ENCODE measurements at regions not wholly inside any gene's neighbourhood (a gene's known extent, or its start where the extent isn't known, plus 50 kb on each side); places are given as distances from the start of the nearest gene placed in this dataset.

DNA sequence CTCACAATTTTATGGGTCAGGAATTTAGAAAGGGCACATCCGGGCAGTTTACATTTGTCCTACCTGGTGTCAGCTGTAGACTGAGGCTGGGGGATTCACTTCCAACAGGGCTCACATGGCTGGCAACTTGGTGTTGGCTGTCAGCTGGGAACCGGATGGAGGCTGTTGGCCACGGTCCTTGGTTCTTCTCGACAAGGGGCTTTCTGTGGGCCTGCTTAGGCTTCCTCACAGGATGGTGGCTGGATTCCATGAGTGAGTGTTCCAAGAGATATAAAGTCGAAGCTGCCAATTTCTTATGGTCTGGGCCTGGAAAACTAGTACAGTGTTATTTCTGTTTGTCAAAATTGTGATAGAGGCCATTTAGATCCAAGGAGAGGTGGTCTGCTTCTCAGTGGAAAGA lies 127.9 kb downstream of the PTCSC3 start:
- DNase-seq = no peak
- intact Hi-C loops (cut with DNase I, micrococcal nuclease) = no loop called here
- no peak for ATAC-seq

DNA sequence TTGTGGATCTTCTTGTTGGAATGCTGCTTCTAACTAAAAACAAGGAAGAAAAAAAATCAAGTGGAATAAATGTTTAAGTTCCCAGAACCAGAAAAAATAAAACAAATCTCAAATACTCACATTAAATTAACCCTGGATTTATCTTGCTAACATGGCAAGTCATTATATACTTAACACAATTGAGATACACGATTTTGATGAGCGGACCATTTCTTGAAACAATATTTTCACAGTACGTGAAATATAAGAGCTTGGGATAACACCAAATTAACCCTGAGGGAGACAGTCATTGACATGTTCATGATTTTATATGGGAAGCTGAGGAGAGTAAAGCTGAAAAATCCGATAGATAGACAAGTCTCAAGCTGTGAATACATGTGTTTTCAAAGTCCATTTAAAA lies 128.6 kb downstream of the PTCSC3 start:
- intact Hi-C loops (cut with DNase I, micrococcal nuclease) = no loop called here
- no peak for DNase-seq
- no peak for ATAC-seq

DNA sequence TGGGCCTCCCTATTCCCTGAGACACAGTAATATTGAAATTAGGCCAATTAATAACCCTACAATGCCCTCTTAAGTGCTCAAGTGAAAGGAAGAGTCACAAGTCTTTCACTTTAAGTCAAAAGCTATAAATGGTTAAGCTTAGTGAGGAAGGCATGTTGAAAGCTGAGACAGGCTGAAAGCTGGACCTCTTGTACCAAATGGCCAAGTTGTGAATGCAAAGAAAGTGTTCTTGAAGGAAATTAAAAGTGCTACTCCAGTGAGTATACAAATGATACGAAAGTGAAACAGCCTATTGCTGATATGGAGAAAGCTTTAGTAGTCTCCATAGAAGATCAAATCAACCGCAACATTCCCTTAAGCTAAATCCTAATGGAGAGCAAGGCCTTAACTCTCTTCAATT lies 140.8 kb downstream of the PTCSC3 start:
- intact Hi-C loops (cut with DNase I, micrococcal nuclease) = no loop called here
- no peak for ATAC-seq

DNA sequence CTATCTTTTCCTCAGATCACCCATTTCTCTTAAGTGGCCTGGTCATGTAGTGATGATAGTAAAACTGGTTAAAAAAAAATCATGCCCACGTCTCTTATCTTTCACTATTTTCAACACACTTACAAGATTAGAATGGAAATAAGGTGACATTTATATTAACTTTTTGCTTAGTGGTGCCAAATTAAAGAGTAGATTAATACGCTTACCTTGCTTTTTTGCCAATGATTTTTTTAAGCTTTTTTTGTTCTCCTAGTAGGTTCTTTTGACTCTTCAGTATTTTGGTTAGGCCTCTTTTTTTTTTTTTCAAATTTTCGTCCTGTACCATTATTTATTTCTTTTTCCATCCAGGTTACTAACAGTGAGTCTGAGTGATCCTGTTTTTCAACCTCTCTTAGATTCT lies 147.9 kb downstream of the PTCSC3 start:
- DNase-seq (no peak), ATAC-seq (no peak)
- intact Hi-C loops (cut with DNase I, micrococcal nuclease) = no loop called here

More for the DNA sequence above, 140.8 kb downstream of the PTCSC3 start:
- DNase-seq = no peak

DNA sequence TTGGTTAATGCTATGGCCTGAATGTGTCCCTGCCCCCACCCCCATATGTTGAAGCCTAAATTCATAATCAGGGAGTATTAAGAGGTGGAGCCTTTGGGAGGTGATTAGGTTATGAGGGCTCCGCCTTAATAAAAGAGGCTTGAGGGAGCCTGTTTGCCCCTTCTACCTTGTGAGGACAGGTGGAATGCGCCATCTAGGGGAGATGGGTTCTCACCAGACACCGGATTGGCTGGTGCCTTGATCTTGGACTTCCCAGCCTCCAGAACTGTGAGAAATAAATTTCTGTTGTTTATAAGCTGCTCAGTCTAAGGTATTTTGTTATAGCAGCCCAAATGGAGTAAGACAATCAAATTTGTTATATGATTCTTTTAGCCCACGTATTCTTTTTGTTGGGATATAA lies 148.3 kb downstream of the PTCSC3 start:
- intact Hi-C loops (cut with DNase I, micrococcal nuclease) = no loop called here
- ATAC-seq (no peak), DNase-seq (no peak)

DNA sequence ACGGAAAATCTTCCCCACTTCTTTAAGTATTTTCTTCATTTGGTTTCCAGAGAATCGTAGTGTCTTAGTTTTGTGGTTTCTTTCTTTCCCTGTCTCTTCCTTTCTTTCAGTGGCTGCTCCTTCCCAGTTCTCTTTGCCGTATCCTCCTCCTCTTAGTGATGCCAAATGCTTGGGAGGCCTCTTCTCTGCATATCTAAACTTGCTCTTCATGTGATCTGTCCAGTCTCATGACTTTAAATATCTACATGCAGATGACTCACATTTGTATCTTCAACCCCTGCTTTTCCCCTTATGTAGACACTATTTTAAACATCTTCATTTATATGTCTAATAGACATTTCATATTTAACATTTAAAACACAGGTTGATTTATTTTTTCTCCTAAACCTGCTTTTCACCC lies 149.2 kb downstream of the PTCSC3 start:
- ATAC-seq (no peak), DNase-seq (no peak)
- intact Hi-C loops (cut with DNase I, micrococcal nuclease) = no loop called here

DNA sequence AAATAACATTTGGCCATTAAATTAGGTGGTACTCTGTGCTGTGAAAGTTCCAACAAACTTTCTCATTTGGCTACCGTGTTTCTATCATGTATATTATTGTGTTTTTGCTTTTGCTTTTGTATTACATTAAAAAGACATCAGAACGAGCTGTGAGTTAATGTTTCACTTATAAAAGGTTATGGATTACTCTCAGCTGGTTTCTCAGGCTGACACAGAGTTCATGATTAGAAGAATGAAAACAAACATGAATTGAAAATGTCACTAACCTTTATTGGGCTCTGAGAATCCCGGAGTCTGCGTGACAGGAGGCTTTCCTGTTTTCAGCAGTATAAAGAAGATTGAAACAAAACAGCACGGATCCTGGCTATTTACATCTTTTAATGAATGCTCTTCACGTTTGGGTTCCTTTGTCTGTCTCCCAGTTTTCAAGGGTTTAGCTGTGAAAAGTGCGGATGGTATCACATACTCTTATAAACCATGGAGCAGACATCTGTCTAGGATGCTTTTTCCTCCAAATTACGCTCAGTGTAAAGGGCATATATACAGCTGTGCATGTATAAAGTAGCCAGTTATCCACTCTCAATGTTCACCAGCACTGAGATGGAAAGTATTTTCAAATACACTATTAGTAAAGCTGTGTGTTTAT lies 153.6 kb downstream of the PTCSC3 start:
- ATAC-seq = no peak
- intact Hi-C loops (cut with DNase I, micrococcal nuclease) = no loop called here
- no peak for DNase-seq

DNA sequence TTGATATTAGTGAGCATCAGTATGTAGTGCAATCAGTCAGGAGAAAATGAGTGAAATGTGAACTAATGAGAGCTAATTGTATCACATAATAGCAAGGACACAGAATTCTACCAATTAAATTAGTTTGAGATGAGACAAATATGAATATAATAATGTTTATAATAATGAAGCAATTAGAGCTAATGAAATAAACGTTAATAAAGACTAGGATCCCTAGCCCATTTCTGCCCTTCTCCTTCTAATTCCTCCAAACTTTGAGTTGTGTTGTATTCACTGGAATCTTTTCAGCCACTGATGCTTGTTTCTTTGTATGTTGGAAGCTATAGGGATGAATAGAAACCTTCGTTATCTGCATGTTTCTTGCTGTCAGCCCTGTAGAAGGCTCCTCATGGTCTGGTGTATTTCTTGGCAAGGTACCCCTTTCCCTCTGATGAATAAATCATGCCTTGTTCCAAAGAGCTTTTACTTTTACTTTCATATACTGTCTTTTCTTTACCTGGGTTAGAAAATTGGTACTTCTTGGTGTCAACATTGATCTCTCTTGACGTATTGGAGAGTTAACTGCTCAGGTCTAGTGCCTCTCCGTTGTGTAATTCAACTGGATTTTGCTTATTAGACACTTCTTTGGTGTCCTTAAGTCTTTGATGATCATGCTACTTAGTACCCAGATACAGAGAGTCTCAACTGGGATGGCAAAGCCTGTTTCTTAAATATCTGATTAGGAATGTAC lies 154.8 kb downstream of the PTCSC3 start:
- no peak for DNase-seq
- ATAC-seq = no peak
- intact Hi-C loops (cut with DNase I, micrococcal nuclease) = no loop called here

DNA sequence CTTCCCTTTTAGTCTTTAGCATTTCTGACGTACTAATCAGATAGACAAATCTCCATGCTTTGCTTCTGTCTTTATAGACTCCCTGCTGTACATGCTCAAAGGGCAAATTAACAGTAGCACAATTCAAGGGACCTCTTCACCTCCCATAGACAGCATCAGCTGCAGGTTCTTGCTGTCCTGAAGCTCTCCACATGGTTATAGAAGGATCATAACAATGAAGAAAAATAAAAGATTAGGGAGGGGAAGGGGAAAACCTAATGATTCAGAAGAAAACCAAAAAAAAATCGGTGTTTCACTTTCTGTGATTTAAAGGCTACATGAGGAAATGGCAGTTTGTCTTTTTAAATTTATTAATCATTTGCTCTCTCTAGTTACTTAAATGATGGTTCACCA lies 155.5 kb downstream of the PTCSC3 start:
- intact Hi-C loops (cut with DNase I, micrococcal nuclease) = no loop called here
- ATAC-seq = no peak
- no peak for DNase-seq

DNA sequence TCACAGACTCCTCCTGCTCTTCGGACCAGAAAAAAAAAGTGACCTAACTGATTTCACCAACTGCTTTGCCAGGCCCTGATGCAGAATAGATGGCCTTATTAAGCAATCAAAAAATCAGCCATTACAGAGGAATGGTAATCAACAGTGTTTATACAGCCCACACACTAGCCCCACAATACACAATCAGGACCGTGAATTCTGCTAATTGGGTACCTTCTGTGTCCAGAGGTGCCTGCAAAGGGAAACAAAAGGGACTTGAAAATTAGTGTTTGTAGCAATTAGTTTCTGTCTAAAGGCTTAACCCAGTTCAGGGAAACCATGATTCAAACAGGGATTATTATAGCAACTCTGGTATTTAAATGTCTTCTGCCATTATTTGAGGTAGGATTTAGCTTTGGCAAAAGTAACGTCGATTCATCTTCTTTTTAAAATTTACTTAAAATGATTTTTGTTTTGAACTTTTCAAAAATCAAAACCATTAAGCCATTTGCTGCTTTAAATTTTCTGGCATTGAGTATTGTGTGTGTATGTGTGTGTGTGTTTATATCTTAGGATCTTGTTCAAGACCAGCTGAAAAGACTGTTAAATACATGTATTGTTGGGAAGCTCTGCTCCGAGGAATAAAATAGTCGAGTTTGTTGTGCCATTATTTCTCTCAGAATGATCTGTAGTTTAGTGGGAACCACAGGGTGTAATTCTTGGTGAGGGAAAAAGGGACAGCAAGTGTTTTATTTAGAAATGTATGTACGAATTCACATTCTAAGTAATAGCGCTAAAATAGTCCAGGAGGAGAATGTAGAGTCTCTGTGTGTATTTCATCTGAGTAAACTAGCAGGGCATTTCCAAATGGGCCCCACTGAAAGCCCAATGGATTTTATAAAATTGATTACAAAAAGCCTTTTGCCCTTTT lies 156.1 kb downstream of the PTCSC3 start:
- ATAC-seq = no peak
- intact Hi-C loops (cut with DNase I, micrococcal nuclease) = no loop called here
- DNase-seq = no peak

DNA sequence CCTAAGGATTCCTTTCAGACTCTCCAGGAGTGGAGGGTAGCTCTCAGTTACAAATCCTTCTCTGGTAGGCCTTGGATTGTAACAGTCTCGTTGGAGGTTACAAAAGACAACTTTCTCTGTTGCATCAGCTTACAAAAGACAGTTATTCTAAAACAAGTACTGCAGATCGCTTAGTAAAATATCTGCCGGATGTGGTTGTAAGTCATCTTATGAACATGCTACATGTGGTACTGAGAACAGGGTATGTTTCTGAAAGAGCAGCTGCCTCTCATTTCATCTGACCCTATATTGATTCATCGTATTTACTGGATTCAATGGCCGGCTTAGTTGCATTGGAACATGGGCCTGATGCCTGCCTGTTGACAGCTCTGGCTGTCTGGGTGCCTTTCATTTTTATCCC lies 157.4 kb downstream of the PTCSC3 start:
- DNase-seq (no peak), ATAC-seq (no peak)
- intact Hi-C loops (cut with DNase I, micrococcal nuclease) = no loop called here

DNA sequence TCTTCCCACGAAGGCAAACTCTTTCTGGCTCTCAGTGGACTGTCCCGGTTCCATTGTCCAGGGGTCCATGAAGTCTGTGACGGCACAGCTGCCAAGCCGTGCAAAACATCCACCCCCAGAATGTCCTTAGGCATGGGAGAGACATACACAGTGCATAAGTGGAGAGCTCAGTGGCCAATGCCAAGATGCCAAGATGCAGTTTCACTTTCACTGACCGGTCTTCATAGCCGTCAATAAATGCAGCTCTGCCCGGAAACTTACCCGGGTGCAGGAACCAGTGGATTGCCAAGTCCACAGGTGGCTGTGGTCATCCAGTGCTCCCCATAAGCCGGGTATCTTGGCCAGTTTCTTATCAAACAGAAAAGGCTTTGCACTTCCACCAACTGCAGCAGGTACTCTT lies 162.3 kb downstream of the PTCSC3 start:
- ATAC-seq (no peak), DNase-seq (no peak)
- intact Hi-C loops (cut with DNase I, micrococcal nuclease) = no loop called here

DNA sequence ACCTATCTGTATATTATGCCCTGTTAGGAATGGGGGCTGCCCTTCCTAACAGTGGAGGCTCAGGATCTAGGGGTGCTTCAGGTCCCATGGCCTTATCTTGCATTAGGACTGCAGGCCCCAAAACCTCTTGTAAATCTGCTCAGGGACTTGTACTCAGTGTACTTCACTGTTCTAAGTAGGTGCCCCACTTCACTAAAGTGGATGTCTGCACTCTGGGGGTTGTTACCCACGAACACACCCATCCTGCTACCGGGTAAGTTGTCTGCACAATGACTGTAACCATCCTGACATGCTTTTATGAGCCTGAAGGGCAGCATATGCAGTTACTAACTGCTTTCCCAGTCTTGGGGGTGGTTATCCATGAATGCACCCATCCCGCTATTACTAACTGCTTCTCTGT lies 163.0 kb downstream of the PTCSC3 start:
- intact Hi-C loops (cut with DNase I, micrococcal nuclease) = no loop called here
- DNase-seq = no peak
- ATAC-seq = no peak

DNA sequence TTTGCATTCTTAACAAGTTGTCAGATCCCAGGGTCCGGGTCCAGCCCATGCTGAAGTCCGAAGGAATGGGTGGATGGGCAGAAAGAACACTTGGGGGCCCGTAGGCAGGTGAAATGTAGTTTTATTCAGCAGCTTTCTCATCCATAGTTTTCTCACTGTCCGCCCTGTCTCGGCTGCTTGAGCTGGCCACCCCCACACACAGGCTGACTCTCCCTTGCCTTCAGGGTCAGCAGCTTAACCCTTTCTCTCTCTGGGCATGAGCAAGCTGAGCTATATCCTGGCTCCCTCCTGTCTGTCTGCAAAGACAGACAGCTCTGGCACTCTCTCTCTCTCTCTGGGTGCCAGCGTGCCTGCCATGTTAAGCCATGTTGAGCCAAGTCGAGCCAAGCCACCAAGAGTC lies 163.9 kb downstream of the PTCSC3 start:
- DNase-seq = no peak
- intact Hi-C loops (cut with DNase I, micrococcal nuclease) = no loop called here
- ATAC-seq = no peak

DNA sequence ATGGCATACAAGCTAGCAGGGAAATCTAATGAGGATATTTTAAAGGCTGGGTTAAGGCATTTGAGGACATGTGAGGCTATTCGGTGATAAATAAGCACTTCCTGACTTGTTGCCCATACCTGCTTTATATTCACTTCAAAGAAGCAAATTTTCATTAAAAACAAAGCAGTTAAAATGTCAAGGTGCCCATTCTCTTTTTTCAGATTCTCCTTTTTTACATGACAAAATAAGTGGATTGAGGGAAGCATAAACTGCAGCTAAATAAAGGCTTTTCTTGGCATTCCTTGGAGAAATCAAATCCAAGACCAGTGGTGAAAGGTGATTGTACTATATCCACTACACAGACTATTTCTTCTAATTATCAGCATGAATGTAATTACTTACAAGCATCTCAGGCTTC lies 166.9 kb downstream of the PTCSC3 start:
- no peak for DNase-seq
- ATAC-seq = no peak
- intact Hi-C loops (cut with DNase I, micrococcal nuclease) = no loop called here

DNA sequence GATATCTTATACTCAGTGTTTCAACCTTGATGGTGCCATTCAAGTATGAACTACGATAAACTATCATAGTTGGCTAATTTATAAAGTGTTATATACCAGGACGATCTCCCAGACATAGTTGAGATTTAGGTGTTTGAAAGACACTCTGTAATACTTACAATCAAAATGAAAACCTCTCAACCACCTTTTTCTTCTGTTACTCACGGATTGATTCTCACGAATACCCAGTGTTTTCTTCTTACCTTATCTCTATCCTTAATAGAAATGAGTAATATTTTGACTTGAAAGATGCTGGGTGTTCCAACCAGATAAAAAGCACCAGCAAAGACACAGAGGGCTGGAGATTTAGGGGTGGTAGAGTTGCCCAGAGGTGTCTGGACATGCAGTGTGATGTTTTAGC lies 169.9 kb downstream of the PTCSC3 start:
- intact Hi-C loops (cut with DNase I, micrococcal nuclease) = no loop called here
- DNase-seq = no peak
- ATAC-seq = no peak

DNA sequence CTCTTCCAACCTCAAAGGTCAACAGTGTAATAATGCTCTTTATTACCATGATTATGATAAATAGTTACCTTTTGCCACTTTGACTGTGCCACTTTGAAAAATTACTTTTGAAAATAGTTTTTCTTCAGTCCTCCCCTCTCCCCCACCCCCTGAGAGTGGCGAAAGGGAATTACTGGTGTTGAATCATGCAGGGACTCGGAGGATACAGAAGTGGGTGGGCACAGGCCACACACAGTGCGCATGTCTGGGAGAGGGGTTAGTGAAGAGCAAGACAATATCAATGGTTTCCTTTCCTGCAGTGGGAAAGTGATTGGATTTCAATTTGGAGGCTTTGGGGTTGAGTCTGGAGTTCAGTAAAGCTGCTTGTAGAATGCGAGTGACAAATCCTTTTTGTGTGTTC lies 170.9 kb downstream of the PTCSC3 start:
- DNase-seq = no peak
- ATAC-seq = no peak
- intact Hi-C loops (cut with DNase I, micrococcal nuclease) = no loop called here

DNA sequence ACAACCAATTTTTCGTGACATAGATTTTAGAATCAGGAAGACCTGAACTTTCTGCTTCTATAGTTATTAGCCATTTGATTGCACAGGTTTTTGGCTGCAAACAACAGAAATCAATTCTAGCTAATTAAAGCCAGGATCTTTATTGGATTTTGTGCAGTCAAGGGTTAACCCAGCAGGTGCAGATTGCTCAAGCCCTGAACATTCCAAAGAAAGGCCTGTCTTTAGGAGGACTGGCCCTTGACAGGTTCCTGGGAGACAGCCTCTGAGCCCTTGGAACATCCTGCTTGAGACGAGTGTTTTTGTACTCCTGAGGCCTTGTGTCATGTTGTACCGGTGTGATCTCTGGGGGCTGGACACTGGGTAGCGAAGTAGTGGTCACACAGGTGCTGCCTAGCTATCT lies 174.6 kb downstream of the PTCSC3 start:
- intact Hi-C loops (cut with DNase I, micrococcal nuclease) = no loop called here
- no peak for DNase-seq

DNA sequence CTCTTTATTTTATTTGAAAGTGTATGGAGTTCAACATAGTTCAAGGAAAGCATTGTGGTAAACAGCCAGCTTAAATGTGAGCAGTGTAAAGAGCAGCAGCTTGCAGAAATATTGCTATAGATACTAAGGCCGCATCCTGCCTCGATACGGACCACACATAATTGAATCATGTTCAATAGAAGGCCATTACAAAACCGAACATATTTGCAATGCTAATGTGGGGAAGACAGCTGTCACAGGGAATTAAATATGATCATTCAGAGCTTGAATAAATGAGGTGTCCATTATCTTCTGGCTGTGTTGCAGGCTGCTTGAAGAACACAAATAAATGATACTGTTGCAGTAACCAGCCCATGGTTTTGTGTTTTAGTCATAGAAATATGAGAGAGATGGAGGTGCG lies 173.2 kb downstream of the BRMS1L start:
- intact Hi-C loops (cut with DNase I, micrococcal nuclease) = no loop called here
- no peak for ATAC-seq
- no peak for DNase-seq

More for the DNA sequence above, 174.6 kb downstream of the PTCSC3 start:
- ATAC-seq = no peak

DNA sequence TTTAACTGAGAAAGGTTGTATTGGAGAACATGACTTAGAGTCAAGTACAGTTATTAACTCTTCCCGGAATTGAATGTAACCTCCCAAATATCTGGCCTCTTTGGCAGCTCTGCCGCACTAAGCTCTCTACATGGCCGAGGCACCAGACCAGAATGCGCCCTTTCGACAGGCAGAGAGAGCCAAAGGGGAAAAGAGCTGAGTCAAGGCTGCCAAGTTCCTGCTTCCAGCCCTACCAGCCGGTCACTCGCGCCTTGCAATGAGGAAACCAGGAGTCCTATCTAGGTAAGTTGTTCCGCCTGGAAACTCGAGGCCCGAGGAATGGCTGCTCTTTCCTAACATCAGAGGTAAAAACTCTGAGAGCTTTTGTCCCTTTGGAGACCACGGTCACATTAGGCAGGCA lies 172.2 kb downstream of the BRMS1L start:
- DNase-seq (no peak), ATAC-seq (no peak)
- intact Hi-C loops (cut with DNase I, micrococcal nuclease) = no loop called here

All from left colon (tissue), 2 donors.